Right ventricle myocardium superior (tissue), 1 donor: ENCODE measurements at regions not wholly inside any gene's neighbourhood (a gene's known extent, or its start where the extent isn't known, plus 50 kb on each side); places are given as distances from the start of the nearest gene placed in this dataset.

Experiments
- ATAC-seq: fragments of 200-7000 bp; cut with Tn5 transposase; one replicate; pipeline ENCODE4 v1.9.1; 2020; ENCODE audit warnings: mild to moderate bottlenecking; ENCODE audit not compliant: poor library complexity
- DNase-seq: peaks from one replicate; pipeline ENCODE4 v3.0.0-alpha.2; 2020
- intact Hi-C: fragments of 100-400 bp; cut with DNase I; formaldehyde crosslinking; loops from one replicate; pipeline ENCODE4 v1.11.2; 2022
- donor health status: DM: no; HTN: yes; CAD: no; lungs with severe emphysema.

GRCh38 chr11:69241075-69241740 is 52.7 kb upstream of the MYEOV start:
- no peak for ATAC-seq

GRCh38 chr11:69241844-69242243 is 52.1 kb upstream of the MYEOV start:
- DNase-seq (no peak), ATAC-seq (no peak)
- intact Hi-C loops, result no loop called here

More at GRCh38 chr11:69241075-69241740, 52.7 kb upstream of the MYEOV start:
- no peak for DNase-seq
- intact Hi-C loops, result no loop called here

GRCh38 chr11:69242266-69242920 is 51.6 kb upstream of the MYEOV start:
- intact Hi-C loops, result no loop called here
- no peak for DNase-seq
- ATAC-seq, result no peak

- intact Hi-C loops, result no loop called here
- DNase-seq (no peak), ATAC-seq (no peak)
Measured at GRCh38 chr11:69243496-69244200, 50.3 kb upstream of the MYEOV start.
